Testis (tissue), 2 donors: ENCODE measurements at regions not wholly inside any gene's neighbourhood (a gene's known extent, or its start where the extent isn't known, plus 50 kb on each side); places are given as distances from the start of the nearest gene placed in this dataset.

Experiments
- DNase-seq: peaks from one replicate; pipeline ENCODE4 v3.0.0-alpha.2; 2019
- H3K27ac ChIP-seq, 2 donors: fragments of 200-600 bp; sonication (generic); one replicate each; pipeline ENCODE4 v1.5.1; 2019
- H3K27me3 ChIP-seq: fragments of 200-600 bp; sonication (generic); one replicate; pipeline ENCODE4 v1.5.1; 2019
- H3K36me3 ChIP-seq: fragments of 200-600 bp; sonication (generic); one replicate; pipeline ENCODE4 v1.5.1; 2017; ENCODE audit warnings: low read depth; ENCODE audit errors: missing control alignments
- H3K4me1 ChIP-seq: fragments of 200-600 bp; sonication (generic); one replicate; pipeline ENCODE4 v1.5.1; 2019
- H3K4me3 ChIP-seq, 2 donors: fragments of 200-600 bp; sonication (generic); one replicate each; pipeline ENCODE4 v1.5.1; 2017 to 2019
- H3K9me3 ChIP-seq: fragments of 200-600 bp; sonication (generic); one replicate; pipeline ENCODE4 v1.5.1; 2017
- POLR2A ChIP-seq: fragments of 450-650 bp; IDR thresholded peaks from one replicate; pipeline ENCODE4 v1.6.1; 2017; ENCODE audit warnings: antibody characterized with exemption, mild to moderate bottlenecking, moderate library complexity
- WGBS, 2 donors: methylation state at CpG; one replicate each; pipeline ENCODE4 v1.1.5; 2018; 5-methylcytosine and 5-hydroxymethylcytosine counted together
- intact Hi-C: fragments of 100-400 bp; cut with DNase I; formaldehyde crosslinking; loops from one replicate; pipeline ENCODE4 v1.15.1; 2023; ENCODE audit warnings: low total_unique reads
- TF ChIP-seq, protein P1 (sequence below), 3 experiments: fragments of 450-650 bp in 2 of 3; fragments of 200-600 bp in 1 of 3; sonication (generic) in 1 of 3; IDR thresholded peaks; one replicate each; pipeline ENCODE4 v1.5.1; 2016 to 2019; ENCODE audit warnings: antibody characterized with exemption in 3 of 3, mild to moderate bottlenecking in 2 of 3, moderate library complexity in 1 of 3

DNA sequence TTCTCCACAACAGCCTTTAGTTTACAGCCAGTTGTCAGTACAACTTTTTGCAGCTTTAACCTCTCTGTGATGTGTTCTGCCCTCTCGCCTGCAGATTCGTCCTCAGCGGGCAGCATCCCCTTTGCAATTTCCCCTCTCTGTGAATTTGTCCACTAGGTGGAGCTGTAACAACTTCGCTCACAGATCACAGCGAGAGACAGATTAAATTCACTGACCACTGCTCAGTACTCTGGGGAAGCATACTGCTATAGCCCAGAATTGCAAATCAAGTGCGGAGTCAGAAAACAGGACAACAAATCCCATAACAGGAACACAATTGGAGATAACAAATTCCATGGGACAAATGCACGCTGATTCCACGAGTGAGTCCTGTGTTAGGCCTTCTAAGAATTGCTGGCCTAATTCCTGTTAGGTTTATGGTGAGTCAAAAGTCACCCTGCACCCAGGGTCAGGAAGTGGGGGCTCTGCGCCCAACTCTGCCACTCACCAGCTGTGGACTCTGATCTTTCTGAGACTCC lies 2124.9 kb downstream of the MAT2B start:
- DNase-seq = peak; percentile 75
- Histone ChIP-seq H3K27ac (no peak overlapping the region), H3K4me1 (no peaks in the 10 kb centered on the region), H3K36me3 (no peaks in the 10 kb centered on the region), H3K27me3 (no peaks in the 10 kb centered on the region), H3K9me3 (no peaks in the 10 kb centered on the region), H3K4me3 (no peak overlapping the region)
- intact Hi-C loops = no loop called here
- TF ChIP-seq POLR2A = no peak
- TF ChIP-seq, protein P1, sequence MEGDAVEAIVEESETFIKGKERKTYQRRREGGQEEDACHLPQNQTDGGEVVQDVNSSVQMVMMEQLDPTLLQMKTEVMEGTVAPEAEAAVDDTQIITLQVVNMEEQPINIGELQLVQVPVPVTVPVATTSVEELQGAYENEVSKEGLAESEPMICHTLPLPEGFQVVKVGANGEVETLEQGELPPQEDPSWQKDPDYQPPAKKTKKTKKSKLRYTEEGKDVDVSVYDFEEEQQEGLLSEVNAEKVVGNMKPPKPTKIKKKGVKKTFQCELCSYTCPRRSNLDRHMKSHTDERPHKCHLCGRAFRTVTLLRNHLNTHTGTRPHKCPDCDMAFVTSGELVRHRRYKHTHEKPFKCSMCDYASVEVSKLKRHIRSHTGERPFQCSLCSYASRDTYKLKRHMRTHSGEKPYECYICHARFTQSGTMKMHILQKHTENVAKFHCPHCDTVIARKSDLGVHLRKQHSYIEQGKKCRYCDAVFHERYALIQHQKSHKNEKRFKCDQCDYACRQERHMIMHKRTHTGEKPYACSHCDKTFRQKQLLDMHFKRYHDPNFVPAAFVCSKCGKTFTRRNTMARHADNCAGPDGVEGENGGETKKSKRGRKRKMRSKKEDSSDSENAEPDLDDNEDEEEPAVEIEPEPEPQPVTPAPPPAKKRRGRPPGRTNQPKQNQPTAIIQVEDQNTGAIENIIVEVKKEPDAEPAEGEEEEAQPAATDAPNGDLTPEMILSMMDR (IDR thresholded peaks at IDR 0.05) = peak; percentile 51 to 82 (median 65)
- WGBS, 2 donors = 7 to 10% methylated on average over 9 of the region's 9 CpGs

DNA sequence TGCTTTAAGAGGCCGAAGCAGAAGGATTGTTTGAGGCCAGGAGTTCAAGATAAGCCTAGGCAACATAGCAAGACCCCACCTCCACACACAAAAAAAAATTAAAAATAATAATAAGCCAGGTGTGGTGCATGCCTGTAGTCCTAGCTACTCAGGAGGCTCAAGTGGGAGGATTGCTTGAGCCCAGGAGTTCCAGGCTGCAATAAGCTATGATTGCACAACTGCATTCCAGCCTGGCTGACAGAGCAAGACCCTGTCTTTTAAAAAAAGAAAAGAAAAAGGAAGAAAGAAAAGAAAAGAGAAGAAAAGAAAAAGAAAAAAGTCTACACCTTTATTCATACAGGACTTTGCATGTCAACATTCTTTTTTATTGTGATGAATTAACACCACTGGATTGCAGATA lies 2125.8 kb downstream of the MAT2B start:
- no peaks in the 10 kb centered on the region for H3K9me3 ChIP-seq
- no peak overlapping the region for H3K27ac ChIP-seq
- intact Hi-C loops = no loop called here
- WGBS, 2 donors = 48 to 86% methylated on average over 1 of the region's 1 CpG
- no peaks in the 10 kb centered on the region for H3K27me3 ChIP-seq
- TF ChIP-seq, protein P1 (IDR thresholded peaks at IDR 0.05) = no peak
- no peak for TF ChIP-seq POLR2A
- no peaks in the 10 kb centered on the region for H3K36me3 ChIP-seq
- DNase-seq = no peak
- no peaks in the 10 kb centered on the region for H3K4me1 ChIP-seq
- no peak overlapping the region for H3K4me3 ChIP-seq

DNA sequence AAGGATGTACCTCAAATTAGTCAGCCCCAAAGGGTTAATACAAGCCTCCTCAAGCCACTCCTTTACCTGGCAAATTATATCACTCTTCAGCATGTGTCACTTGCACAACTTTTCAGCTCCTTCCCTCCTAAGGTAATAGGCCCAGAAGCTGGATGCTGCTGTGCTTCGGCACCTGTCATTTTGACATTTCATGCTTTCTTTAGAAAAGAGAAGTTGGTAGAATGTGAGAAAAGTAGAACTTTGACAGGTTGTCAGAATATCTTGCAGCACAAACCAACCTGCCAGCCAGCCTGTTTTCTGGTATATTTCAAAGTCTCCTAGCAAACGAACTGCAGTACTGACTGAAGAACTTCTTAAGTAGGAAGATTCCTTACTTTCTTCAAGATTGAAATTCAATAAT lies 2136.9 kb downstream of the MAT2B start:
- 65 to 73% methylated on average over 2 of the region's 2 CpGs for WGBS, 2 donors
- TF ChIP-seq, protein P1 (IDR thresholded peaks at IDR 0.05) = no peak
- TF ChIP-seq POLR2A = no peak
- H3K4me3 ChIP-seq = no peak overlapping the region
- no peaks in the 10 kb centered on the region for H3K4me1 ChIP-seq
- intact Hi-C loops = no loop called here
- DNase-seq = no peak
- no peak overlapping the region for H3K27ac ChIP-seq
- no peaks in the 10 kb centered on the region for H3K27me3 ChIP-seq
- no peaks in the 10 kb centered on the region for H3K9me3 ChIP-seq
- H3K36me3 ChIP-seq = no peaks in the 10 kb centered on the region

DNA sequence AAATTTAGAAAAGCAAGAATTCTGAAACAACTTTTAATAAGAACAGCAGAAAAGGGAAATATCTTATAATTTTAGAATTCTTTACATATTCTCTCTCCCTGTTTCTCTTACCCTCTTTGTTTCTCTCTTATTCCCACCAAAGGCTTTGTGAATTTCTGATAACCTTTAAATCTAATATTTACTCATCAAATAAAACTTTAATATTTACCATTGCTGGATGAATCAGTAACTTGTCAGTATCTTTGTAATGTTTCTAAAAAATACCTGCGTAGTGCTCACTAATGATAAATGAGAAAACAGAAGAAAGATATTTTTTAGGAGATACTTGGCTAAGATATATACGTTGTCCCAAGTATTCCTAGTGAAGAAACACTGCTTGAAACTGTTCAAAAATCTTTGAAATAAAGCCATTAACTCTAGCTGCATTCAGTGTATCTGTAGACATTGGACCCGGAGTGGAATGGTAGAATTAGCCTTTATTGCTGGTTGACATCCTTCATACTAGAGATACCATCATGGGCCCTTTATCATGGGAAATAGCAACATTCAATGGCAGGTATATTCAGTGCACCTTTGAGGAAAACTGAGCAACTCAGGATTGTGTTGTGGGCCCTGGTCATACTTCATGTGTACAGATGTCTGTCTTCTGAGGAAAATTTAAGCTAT lies 2160.4 kb downstream of the MAT2B start:
- no peak for TF ChIP-seq POLR2A
- TF ChIP-seq, protein P1 (IDR thresholded peaks at IDR 0.05) = no peak
- DNase-seq = no peak
- intact Hi-C loops = no loop called here
- H3K9me3 ChIP-seq = no peaks in the 10 kb centered on the region
- H3K36me3 ChIP-seq = no peaks in the 10 kb centered on the region
- no peak overlapping the region for H3K27ac ChIP-seq
- H3K4me1 ChIP-seq = no peaks in the 10 kb centered on the region
- H3K27me3 ChIP-seq = no peaks in the 10 kb centered on the region
- 94% methylated on average over 3 of the region's 3 CpGs for whole genome bisulfite sequencing, 2 donors
- H3K4me3 ChIP-seq = no peak overlapping the region

DNA sequence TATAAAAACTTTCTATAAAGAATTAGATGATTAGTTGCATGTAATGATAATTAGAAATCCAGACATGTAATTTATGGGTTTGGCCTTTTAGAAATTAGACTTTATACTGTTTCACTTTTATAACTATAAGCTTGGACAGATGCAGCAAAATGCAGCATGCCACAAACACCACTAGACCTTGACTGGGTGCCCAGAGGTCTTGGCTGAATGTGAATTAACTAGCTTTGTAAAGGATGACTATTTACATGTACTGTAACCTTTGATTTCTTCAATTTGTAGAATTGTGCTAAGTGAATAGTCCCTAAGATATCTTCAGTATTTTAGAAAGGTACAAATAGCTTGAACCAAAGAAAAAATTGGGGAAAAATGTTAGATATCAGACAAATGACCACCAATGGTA lies 2168.1 kb downstream of the MAT2B start:
- no peaks in the 10 kb centered on the region for H3K27me3 ChIP-seq
- H3K36me3 ChIP-seq = no peaks in the 10 kb centered on the region
- no peak overlapping the region for H3K27ac ChIP-seq
- TF ChIP-seq POLR2A = no peak
- no peak for DNase-seq
- H3K4me1 ChIP-seq = no peaks in the 10 kb centered on the region
- no peak overlapping the region for H3K4me3 ChIP-seq
- H3K9me3 ChIP-seq = no peaks in the 10 kb centered on the region
- intact Hi-C loops = no loop called here
